Activated CD8-positive, alpha-beta T cell treated with anti-CD3 and anti-CD28 coated beads for 36 hours (primary cell): ENCODE measurements at regions not wholly inside any gene's neighbourhood (a gene's known extent, or its start where the extent isn't known, plus 50 kb on each side); places are given as distances from the start of the nearest gene placed in this dataset.

Source experiments
- ATAC-seq: fragments of 200-7000 bp; cut with Tn5 transposase; one replicate; pipeline ENCODE4 v1.10.0; 2021; ENCODE audit warnings: mild to moderate bottlenecking, moderate library complexity
- CTCF ChIA-PET: fragments of 350-600 bp; sonication (Branson Sonifier 250); formaldehyde crosslinking; loops from one replicate; lab custom pipeline; 2021; ENCODE audit warnings: antibody characterized with exemption; lab: Charles Lee
- POLR2A ChIA-PET: fragments of 350-600 bp; sonication (Branson Sonifier 250); formaldehyde crosslinking; loops from one replicate; lab custom pipeline; 2021; ENCODE audit warnings: antibody characterized with exemption; lab: Charles Lee
- DNase-seq: peaks from one replicate; pipeline ENCODE4 v3.0.0-alpha.2; 2020
- H3K27ac Mint-ChIP-seq: one replicate; pipeline ENCODE4 v1.8.0; 2021; ENCODE audit warnings: mild to moderate bottlenecking, mixed read lengths
- H3K27me3 Mint-ChIP-seq: one replicate; pipeline ENCODE4 v1.8.0; 2021; ENCODE audit warnings: mixed read lengths
- H3K36me3 Mint-ChIP-seq: one replicate; pipeline ENCODE4 v1.8.0; 2021; ENCODE audit warnings: low read depth, mixed read lengths
- H3K4me1 Mint-ChIP-seq: one replicate; pipeline ENCODE4 v1.8.0; 2021; ENCODE audit warnings: low read depth, mixed read lengths
- H3K4me3 Mint-ChIP-seq: one replicate; pipeline ENCODE4 v1.8.0; 2021; ENCODE audit warnings: mild to moderate bottlenecking, moderate library complexity, mixed read lengths
- H3K9me3 Mint-ChIP-seq: one replicate; pipeline ENCODE4 v1.8.0; 2021; ENCODE audit warnings: mixed read lengths
- intact Hi-C: fragments of 100-400 bp; cut with micrococcal nuclease; formaldehyde crosslinking; loops from one replicate; pipeline ENCODE4 v1.10.0; 2022
- TF ChIP-seq, protein P1 (sequence below): fragments of 200-600 bp; IDR thresholded peaks from one replicate; pipeline ENCODE4 v1.8.0; 2022; ENCODE audit warnings: antibody characterized with exemption, mild to moderate bottlenecking

DNA sequence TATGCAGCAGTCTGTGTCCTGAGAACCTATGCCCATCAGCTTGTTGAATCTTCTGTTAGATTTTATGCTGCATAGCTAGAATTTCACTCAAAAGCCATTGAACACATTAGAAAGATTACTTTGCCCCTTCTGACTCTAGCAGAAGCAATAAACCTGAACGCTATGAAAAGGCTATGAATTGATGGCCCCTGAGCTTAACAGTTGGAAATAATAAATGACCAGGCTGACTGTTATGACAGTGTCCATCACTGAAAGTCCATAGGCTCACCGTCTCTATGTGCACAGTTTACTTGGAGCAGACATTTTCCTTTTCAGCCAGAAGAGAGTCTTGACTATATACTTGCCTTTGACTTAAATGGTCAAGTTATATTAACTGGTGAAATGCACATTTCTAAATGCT lies 1618.8 kb upstream of the ACVR2A start:
- DNase-seq (no peak), ATAC-seq (no peak)
- Mint-ChIP-seq H3K36me3 (no peaks in the 10 kb centered on the region), H3K27me3 (no peaks in the 10 kb centered on the region), H3K9me3 (peaks cover 3% of the 10 kb centered on the region), H3K4me3 (no peak overlapping the region), H3K4me1 (no peaks in the 10 kb centered on the region), H3K27ac (no peak overlapping the region)
- ChIA-PET CTCF (no interaction called here), POLR2A (no interaction called here)
- TF ChIP-seq, protein P1, sequence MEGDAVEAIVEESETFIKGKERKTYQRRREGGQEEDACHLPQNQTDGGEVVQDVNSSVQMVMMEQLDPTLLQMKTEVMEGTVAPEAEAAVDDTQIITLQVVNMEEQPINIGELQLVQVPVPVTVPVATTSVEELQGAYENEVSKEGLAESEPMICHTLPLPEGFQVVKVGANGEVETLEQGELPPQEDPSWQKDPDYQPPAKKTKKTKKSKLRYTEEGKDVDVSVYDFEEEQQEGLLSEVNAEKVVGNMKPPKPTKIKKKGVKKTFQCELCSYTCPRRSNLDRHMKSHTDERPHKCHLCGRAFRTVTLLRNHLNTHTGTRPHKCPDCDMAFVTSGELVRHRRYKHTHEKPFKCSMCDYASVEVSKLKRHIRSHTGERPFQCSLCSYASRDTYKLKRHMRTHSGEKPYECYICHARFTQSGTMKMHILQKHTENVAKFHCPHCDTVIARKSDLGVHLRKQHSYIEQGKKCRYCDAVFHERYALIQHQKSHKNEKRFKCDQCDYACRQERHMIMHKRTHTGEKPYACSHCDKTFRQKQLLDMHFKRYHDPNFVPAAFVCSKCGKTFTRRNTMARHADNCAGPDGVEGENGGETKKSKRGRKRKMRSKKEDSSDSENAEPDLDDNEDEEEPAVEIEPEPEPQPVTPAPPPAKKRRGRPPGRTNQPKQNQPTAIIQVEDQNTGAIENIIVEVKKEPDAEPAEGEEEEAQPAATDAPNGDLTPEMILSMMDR = no peak
- intact Hi-C loops = no loop called here

DNA sequence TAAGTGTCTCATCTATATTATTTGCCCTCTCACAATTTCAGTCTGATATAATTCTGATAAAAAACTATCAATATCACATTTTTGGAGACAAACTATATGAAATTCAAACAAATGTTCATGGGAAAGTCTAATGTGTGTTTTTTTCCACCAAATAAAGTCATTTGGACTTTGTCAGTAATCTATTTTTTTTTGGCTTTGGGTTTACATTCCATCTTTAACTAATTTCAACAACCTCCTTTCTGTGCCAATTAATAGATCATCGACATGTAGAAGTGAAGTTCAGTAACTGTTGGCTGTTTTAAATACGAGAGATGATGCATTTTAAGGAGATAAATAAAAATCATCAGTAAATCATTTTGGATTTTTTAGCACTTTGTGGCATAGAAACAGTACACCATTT lies 1623.0 kb upstream of the ACVR2A start:
- ATAC-seq = no peak
- intact Hi-C loops = no loop called here

DNA sequence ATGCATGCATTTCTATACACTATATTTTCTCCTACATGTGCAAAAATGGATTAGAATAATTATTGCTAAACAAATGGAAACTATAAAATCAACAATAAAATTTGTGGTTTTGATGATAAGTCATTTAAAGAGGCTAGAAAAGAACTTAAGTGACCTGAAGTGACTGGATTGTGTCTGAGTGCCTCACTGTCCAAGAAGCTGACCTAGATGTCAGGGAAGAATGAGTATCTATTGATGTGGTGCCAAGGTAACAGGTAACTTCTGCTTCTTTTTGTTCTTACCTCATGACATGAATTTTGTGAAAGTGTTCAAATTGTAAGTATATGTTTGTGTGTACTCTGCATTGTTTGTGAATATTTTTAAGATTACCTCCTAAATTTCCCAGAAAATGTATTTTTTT lies 1623.9 kb upstream of the ACVR2A start:
- no peak overlapping the region for H3K4me3 Mint-ChIP-seq
- H3K36me3 Mint-ChIP-seq = no peaks in the 10 kb centered on the region
- H3K4me1 Mint-ChIP-seq = no peaks in the 10 kb centered on the region
- peaks cover 5% of the 10 kb centered on the region for H3K9me3 Mint-ChIP-seq
- no peak overlapping the region for H3K27ac Mint-ChIP-seq
- TF ChIP-seq, protein P1 = no peak
- ATAC-seq = no peak
- CTCF ChIA-PET = no interaction called here
- intact Hi-C loops = no loop called here
- POLR2A ChIA-PET = no interaction called here
- H3K27me3 Mint-ChIP-seq = no peaks in the 10 kb centered on the region
- DNase-seq = no peak

More for the DNA sequence above, 1623.0 kb upstream of the ACVR2A start:
- DNase-seq = no peak
- no peaks in the 10 kb centered on the region for H3K4me1 Mint-ChIP-seq
- TF ChIP-seq, protein P1 = no peak
- H3K36me3 Mint-ChIP-seq = no peaks in the 10 kb centered on the region
- no peak overlapping the region for H3K4me3 Mint-ChIP-seq
- CTCF ChIA-PET = no interaction called here
- peaks cover 3% of the 10 kb centered on the region for H3K9me3 Mint-ChIP-seq
- H3K27me3 Mint-ChIP-seq = no peaks in the 10 kb centered on the region
- no peak overlapping the region for H3K27ac Mint-ChIP-seq
- POLR2A ChIA-PET = no interaction called here

DNA sequence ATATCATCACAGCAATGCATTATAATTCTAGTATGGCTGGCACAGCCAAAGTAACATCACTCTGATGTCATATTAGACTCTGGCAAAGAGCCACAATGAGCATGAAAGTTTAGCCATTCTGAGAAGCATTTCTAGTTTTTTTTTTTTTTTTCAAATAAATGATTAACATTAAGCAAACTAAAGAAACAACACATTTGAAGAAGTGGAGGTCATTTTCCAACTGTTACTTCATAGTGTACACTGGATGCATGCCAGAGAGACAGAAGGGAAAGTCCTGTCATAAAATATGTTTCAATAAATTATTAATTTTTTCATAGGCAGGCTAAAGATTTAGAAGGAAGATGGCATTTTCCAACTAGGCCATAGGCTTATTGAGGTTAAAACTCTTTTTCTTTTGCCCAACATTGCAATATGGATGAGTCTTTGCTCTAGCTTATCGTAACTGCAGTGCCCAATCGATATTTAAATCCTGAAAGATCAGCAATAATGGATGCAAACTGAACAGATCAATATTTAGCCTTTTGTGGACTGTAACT lies 1630.4 kb upstream of the ACVR2A start:
- no peak overlapping the region for H3K4me3 Mint-ChIP-seq
- no peaks in the 10 kb centered on the region for H3K27me3 Mint-ChIP-seq
- H3K9me3 Mint-ChIP-seq = peaks cover 5% of the 10 kb centered on the region
- H3K4me1 Mint-ChIP-seq = no peaks in the 10 kb centered on the region
- ChIA-PET CTCF (no interaction called here), POLR2A (no interaction called here)
- no peaks in the 10 kb centered on the region for H3K36me3 Mint-ChIP-seq
- intact Hi-C loops = no loop called here
- TF ChIP-seq, protein P1 = no peak
- DNase-seq (no peak), ATAC-seq (no peak)
- H3K27ac Mint-ChIP-seq = no peak overlapping the region

DNA sequence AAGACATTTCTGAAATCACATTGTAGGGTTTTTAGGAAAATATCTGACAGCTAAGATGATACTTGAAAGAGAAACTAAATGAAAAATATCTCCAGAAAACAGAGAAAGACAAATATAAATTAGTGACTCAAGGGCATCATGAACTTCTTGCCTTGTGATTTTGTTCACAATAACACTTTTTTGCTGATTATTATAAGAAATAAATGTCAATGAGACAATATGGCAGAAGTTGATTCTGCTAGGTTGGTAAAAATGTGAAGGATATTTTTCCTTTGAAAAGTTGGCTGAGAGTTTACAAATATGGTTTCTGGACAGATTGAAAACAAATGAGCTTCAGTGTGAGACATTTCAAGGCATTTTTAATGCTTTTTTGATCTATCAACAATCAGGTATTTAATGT lies 1631.2 kb upstream of the ACVR2A start:
- peaks cover 5% of the 10 kb centered on the region for H3K9me3 Mint-ChIP-seq
- intact Hi-C loops = no loop called here
- H3K4me3 Mint-ChIP-seq = no peak overlapping the region
- DNase-seq (no peak), ATAC-seq (no peak)
- H3K27me3 Mint-ChIP-seq = no peaks in the 10 kb centered on the region
- TF ChIP-seq, protein P1 = no peak
- H3K27ac Mint-ChIP-seq = no peak overlapping the region
- POLR2A ChIA-PET = no interaction called here
- CTCF ChIA-PET = no interaction called here
- no peaks in the 10 kb centered on the region for H3K36me3 Mint-ChIP-seq
- no peaks in the 10 kb centered on the region for H3K4me1 Mint-ChIP-seq
